Choroid plexus epithelial cell (primary cell): ENCODE measurements at regions not wholly inside any gene's neighbourhood (a gene's known extent, or its start where the extent isn't known, plus 50 kb on each side); places are given as distances from the start of the nearest gene placed in this dataset.
"Not testable (repeated sequence)": the region's sequence is repeated elsewhere in the genome, so short reads cannot be mapped to it uniquely, and the experiment has no call there.

Experiments
- DNase-seq: peaks from one replicate; pipeline ENCODE4 v3.0.0-alpha.2; 2010; ENCODE audit warnings: low read depth
- H3K4me3 ChIP-seq: 2 replicates; pipeline ENCODE4 v1.5.1; 2011; ENCODE audit warnings: low read depth, mild to moderate bottlenecking, control low read depth, low read length, moderate library complexity
- TF ChIP-seq, protein P1 (sequence below): conservative IDR thresholded peaks from 2 replicates; pipeline ENCODE4 v1.5.1; 2011; ENCODE audit warnings: low read depth, mild to moderate bottlenecking, control low read depth, inconsistent platforms, low read length, moderate library complexity

DNA sequence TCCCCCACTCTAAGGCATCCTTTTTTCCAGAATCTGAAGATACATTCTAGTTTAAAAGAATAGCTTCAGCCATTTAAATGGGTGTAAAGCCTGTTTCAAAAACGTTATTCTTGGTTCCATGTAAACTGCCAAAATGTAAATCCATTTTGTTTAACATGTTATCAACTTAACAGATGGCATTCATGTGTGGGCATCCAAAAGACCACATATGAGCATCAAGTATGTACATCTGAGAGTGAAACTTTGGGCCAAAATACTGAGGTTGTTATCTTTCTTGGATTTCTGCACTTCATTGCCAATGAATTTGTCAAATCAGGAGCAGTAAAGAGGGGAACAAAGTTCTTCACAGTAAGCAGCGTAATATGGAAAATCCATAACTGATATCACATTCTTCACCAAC, 395.4 kb downstream of the ZNF804A start:
- no peak for DNase-seq
- TF ChIP-seq, protein P1, sequence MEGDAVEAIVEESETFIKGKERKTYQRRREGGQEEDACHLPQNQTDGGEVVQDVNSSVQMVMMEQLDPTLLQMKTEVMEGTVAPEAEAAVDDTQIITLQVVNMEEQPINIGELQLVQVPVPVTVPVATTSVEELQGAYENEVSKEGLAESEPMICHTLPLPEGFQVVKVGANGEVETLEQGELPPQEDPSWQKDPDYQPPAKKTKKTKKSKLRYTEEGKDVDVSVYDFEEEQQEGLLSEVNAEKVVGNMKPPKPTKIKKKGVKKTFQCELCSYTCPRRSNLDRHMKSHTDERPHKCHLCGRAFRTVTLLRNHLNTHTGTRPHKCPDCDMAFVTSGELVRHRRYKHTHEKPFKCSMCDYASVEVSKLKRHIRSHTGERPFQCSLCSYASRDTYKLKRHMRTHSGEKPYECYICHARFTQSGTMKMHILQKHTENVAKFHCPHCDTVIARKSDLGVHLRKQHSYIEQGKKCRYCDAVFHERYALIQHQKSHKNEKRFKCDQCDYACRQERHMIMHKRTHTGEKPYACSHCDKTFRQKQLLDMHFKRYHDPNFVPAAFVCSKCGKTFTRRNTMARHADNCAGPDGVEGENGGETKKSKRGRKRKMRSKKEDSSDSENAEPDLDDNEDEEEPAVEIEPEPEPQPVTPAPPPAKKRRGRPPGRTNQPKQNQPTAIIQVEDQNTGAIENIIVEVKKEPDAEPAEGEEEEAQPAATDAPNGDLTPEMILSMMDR, result no peak
- no peak overlapping the region for H3K4me3 ChIP-seq

DNA sequence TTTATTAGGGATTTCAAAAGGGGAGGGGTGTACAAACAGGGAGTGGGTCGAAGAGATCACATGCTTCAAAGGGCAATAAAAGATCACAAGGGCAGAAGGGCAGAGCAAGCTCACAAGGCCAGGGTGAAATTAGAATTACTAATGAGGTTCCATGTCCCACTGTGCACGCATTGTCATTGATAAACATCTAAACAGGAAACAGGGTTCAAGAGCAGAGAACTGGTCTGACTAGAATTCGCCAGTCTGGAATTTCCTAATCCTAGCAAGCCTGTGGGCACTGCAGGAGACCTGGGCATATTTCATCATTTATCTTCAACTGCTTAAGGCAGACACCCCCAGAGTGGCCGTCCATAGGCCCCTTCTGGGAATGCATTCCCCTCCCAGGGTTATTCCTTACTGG, 408.2 kb downstream of the ZNF804A start:
- DNase-seq, result no peak
- TF ChIP-seq, protein P1, result no peak
- H3K4me3 ChIP-seq, result no peak overlapping the region

DNA sequence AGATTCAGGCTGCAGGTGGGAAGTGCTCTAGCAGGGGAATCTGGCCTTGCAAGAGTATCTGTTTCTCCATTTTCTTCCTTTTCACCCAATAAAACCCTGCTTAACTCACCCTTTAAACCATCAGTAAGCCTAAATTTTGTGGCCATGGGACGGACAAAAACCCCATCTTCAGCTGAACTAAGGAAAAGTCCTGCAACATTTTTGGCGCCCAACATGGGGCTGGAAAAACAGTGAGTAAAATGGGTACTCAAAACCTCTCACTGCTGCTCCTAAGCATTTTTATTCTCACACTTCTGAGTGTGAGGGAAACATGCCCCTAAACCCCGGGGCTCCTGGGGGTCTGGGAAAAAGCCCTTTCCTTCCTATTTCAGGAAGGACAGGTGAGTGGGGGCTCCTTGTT, 414.3 kb downstream of the ZNF804A start:
- no peak overlapping the region for H3K4me3 ChIP-seq
- peak; percentile 11 for DNase-seq
- TF ChIP-seq, protein P1, result no peak

DNA sequence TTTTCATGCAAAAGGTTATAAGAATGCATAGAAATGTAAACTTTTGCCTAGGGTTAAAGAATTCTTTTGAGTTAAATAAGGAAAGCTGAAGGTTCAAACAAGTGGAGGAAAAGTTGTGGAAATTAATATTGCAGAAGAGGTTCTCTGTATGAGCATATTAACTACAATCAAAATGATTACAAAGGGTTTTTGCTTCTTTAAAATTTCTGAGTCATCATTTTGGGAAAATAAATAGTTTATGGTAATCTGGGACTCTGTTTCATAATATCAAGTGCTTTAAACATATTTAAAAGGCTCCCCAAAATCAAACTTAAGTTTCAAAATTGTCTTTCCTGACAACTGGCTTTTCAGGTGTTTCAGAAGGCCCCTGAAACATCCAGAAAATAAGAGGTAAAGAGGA, 415.7 kb downstream of the ZNF804A start:
- no peak overlapping the region for H3K4me3 ChIP-seq
- DNase-seq, result no peak
- TF ChIP-seq, protein P1, result no peak

DNA sequence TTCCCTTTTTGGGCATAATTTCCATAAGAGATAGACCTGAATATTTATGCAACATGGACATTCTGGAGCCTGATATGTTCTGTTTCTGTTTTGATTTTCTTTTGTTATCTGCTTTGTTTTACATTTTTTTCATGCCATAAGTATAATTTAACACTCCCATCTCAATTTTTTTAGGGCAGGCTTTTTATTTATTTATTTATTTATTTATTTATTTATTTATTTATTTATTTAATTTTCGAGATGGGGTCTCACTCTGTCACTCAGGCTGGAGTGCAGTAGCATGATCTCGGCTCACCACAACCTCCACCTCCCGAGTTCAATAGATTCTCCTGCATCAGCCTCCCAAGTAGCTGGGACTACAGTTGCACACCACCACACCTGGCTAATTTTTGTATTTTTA, 427.6 kb downstream of the ZNF804A start:
- not testable (repeated sequence) for DNase-seq, H3K4me3 ChIP-seq

DNA sequence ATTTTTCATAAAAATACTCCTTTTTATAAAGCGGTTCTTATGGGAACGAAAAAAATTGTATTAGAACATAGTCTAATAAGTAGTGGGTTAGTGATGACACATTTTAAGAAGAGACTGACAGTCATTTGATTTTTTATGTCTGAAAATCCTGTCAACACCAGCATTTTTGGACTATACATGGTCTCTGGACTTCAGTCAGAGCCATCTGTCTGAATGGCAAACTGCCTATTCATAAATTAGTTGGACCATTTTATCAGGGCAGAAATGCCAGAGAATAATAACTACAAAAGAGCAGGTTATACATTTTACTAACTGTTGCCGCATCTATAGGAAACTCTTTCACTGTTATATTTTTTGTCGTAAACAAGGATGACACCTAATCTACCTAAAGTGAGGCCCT, 437.6 kb downstream of the ZNF804A start:
- TF ChIP-seq, protein P1, result no peak
- no peak overlapping the region for H3K4me3 ChIP-seq
- no peak for DNase-seq

DNA sequence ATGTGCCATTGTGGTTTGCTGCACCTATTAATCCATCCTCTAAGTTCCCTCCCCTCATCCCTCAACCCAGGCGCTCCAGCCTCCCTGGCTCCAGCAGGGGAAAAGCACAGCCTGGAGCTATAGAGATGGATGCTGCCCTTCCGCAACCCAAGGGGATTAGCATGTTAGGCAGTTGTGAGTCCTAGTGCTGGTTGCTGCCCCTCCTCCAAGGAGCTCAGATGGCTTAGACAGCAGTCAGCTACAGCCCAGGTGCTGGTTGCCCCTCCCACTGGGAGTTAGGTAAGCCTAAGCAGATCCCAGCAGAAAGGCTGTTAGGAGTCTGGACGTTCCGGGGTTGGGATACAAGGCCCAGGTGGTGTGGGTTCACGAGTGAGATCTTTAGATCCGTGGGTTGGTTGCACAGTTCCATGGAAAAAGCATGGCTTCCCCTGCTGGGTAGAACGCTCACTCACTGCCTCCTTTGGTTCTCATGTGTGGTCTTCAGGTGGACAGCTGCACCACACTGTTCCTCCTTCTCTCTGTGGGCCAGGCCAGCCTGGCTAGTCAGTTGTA, 446.1 kb downstream of the ZNF804A start:
- no peak for DNase-seq
- TF ChIP-seq, protein P1, result no peak
- H3K4me3 ChIP-seq, result no peak overlapping the region
